GM19467 (cell line): ENCODE measurements at regions not wholly inside any gene's neighbourhood (a gene's known extent, or its start where the extent isn't known, plus 50 kb on each side); places are given as distances from the start of the nearest gene placed in this dataset.

ENCODE experiments used
- ATAC-seq: cut with Tn5 transposase; IDR thresholded peaks from one replicate; pipeline ENCODE4 v1.9.1; 2021; ENCODE audit warnings: mild to moderate bottlenecking, moderate library complexity; ENCODE audit not compliant: unreplicated experiment

DNA sequence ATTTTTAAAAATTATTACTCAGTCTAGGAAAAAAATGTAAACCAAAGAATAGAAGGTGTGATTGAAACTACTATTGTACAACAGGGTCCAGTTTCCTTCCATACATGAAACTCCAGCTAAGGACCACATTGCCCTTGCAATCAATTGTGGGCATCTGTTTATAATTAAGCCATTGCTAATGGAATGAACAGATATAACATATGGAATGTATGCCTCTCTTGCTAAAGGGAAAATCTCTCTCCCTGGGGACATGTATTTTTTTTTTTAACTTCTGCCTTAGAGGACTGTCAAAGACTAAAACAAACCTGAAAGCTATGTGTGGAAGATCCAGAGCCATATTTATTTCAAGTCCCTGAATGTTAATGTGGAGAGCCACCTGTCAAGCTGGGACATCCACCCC, 336.8 kb upstream of the MANEA start:
- no peak for ATAC-seq

- ATAC-seq, result no peak
Measured at GRCh38 chr6:95242560-95242959, 334.8 kb upstream of the MANEA start.

- no peak for ATAC-seq
Measured at GRCh38 chr6:95243053-95243452, 334.3 kb upstream of the MANEA start.

DNA sequence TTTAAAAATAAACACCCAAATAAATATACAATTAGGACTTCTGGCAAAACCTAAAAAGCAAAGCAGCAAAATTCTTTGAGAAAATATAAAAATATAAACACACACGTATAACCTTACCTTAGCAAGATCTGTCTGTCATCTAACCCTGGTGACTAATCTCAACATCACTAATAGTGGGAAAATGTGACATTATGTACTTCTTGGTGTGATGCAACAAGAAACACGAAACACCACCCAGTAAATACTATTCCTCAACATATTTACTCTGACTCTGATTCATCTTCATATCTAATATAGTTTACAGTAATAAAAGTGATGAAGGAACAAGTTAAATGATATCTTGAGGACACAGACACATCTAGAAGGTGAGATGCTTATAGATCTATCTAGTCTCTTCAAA, 332.6 kb upstream of the MANEA start:
- ATAC-seq, result no peak

DNA sequence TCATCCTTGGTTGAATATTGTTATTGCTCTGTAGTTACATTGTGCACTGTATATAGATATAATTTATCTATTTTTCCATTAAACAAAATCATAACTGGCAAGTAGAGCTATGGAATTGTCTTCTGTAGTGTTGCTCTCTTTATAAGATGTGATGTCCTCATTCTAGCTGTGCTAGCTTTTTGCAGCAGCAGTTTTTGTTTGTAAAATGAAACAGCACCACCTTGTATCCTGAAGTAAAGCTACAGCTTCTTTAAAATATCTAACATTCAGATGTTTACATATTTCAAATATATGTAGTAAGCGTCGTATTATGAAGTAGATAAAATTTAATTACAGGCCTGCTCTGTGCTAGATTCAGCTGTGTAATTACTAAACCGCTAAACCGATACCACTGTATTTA, 328.8 kb upstream of the MANEA start:
- no peak for ATAC-seq

DNA sequence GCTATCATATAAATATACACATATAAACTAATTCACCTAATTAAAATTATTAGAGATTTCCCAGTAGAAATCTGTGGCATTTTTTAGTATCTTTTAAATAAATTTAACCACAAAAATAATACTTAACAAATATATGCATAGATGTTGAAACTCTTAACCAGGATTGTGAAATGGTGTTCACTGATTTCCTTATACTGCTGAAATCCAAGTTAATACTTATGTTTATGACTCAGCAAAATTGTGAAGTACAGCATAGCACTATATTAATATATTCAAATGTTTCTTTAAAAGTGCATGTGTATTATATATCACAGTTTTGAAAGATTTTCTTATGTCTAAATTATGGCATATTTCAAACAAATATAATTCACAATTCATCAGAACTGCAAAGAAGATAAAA, 328.2 kb upstream of the MANEA start:
- ATAC-seq, result no peak

GRCh38 chr6:95249661-95250060, 327.7 kb upstream of the MANEA start:
- ATAC-seq, result no peak

- ATAC-seq, result no peak
Measured at GRCh38 chr6:95263840-95264239, 313.5 kb upstream of the MANEA start.

- no peak for ATAC-seq
Measured at GRCh38 chr6:95266537-95267258, 310.6 kb upstream of the MANEA start.

GRCh38 chr6:95274686-95275235, 302.6 kb upstream of the MANEA start:
- ATAC-seq, result no peak

DNA sequence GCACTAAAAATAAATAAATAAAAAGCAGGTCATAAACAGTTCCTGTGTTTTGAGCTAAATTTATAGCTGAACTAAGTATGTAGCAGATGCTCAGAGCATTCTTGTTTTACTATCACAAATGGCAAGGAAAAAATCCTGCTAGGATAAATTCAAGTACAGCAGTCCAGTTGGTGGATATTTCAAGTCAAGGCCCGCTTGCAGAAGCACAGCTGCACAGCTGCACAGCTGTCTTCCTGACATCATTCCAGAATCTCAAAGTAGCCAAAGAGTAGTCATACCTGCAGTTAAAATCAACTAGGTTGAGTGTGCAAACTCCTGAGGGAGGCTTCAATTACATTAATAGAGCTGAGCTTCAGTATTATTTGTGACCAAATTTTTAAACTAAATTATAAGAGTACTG, 297.7 kb upstream of the MANEA start:
- no peak for ATAC-seq

GRCh38 chr6:95280686-95281273, 296.6 kb upstream of the MANEA start:
- ATAC-seq, result no peak

DNA sequence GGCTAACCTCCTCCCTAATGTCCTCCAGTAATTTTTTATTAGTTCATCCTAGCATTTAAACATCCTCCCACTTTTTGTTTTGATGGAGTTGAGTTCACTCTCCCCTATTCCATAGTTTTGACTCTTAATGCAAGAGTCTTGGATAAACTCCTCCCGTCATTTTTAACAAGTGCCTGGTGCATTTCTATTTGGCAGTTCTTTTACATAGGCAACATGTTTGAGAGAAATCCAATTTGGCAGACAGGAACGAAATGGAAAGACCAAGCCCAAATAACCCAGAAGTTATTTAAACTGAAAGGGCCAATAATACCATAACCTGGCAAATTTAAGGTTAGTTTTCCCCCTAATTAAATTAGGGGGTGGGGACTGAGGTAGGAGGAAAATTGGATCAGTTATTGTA, 291.5 kb upstream of the MANEA start:
- no peak for ATAC-seq

DNA sequence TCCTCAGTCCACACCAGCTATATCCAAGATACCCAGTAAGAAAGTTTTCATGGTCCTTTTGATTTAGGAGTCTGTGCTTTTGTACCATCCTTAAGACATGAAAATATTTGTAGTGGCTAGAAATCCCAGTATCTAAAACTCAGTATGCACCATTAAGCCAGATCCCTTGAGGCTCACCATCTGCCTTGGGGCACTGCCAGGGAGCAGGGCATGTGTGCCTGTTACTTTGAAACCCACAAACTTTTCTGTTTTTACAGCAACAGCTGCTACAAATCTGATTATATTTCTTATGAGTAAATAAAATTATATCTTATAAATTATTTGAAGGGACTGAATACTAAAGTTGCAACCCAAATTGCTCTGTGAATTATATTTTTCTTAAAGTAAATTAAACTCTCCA, 290.5 kb upstream of the MANEA start:
- ATAC-seq, result no peak

GRCh38 chr6:95288251-95288650, 289.1 kb upstream of the MANEA start:
- ATAC-seq, result no peak

DNA sequence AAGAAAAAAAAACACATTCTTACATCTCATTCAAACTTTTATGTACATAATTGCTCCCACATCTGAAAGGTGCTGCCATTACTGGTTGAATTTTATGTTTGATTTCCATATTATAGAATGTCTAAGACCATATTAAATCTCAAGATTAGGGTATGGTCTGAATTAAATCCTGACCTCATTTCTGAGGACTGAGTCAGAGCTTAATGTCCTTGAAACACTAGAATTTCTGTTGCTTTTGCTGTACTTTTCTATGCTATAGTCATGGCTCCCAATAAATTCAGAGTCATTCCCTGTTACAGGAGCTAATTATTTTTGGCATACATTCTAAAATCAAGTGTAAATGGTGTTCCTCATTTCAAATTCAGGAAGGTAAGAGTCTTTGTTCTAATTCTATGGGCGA, 285.3 kb upstream of the MANEA start:
- ATAC-seq, result no peak

DNA sequence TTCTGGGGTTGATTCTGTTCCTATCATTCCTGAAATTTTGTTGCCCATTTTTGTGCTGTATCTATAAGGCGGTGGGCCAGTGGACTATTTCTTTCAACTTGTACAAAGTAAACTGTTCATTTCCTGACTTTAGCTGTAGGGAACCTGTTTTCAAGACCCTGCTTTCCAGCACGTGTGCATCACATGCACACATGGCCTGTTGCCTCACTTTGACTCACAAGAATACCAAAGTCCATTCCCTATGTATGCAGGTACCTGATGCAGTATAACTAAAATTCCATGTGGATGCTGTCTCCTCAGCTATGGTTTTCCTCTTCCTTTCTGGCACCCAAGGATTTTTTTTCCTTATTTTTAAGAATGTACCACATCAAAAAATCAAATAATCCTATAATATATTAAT, 284.1 kb upstream of the MANEA start:
- no peak for ATAC-seq

DNA sequence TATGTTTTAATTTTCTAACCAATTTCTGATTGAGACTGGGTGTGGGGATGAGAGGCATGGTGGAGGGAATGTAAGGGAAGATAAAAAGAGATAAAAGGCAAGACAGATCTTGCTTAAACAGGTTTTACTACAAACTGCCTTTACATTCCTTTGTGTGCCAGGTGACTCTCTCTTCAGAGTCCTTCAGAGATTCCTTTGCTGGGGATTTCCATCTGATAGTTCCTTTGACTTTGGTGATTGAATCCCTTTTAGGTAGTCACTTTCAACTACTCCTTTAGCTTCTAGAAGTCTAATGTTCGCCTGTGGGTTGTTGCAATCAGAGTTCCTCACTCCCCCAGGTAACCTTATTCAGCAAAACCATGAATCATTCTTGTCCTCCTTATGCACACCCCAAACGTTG, 283.3 kb upstream of the MANEA start:
- ATAC-seq, result no peak

DNA sequence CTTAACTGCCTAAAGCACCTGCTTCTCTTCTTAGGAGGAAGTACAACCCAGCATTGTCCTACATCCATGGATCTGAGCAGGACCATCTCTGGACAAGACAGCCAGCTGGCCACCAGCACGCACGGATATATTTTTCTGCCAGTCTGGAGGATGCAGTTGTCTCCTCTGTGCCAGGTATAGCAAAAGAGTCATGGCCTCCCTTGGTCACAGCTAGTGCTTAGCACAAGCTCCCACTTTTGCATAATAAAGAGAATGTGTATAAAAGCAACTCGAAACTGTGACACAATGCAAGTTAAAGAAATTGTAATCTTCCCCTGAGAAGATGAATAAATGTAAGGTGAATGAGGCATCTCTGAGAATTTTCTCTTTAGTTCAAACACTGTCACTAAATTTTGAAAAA, 267.8 kb upstream of the MANEA start:
- no peak for ATAC-seq

GRCh38 chr6:95318137-95318536, 259.2 kb upstream of the MANEA start:
- ATAC-seq, result no peak

DNA sequence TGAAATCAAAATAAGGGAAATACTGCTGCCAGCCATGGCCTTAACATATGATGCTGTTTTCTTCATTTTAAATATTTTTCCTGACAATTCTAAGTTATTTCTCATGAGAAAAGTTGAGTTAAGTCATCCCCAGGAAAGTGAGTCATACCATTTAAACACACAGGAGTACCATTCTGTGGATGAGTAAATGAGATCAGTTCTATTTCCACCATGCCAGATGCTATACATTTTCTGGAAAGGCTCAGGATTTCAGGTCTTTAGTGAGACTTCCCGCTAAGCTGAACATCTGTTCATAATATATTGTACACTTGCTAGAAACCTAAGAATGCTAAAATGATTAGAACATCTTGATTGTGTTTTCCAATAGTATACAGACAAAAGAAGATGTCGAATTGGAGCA, 256.2 kb upstream of the MANEA start:
- no peak for ATAC-seq

DNA sequence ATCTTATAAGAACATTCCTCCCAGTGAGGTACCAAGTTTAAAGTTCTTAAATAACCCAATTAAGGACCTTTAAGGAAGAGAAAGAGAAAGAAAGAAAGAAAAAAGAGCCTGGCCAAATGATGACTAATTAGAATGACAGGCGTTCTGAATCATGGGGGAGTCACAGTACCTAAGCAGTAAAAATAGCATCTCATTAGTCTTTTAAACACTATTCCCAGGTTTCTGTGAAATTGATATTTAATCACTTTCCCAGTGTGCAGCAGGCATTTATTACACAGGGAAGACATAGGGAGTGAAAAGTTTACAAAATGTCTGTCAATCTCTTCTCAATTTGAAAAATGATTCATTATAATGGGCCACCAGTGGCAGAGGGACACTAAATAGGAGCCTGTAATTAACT, 251.4 kb upstream of the MANEA start:
- ATAC-seq, result no peak

- ATAC-seq, result no peak
Measured at GRCh38 chr6:95328231-95328630, 249.1 kb upstream of the MANEA start.
